ENCODE measurements at regions not wholly inside any gene's neighbourhood (a gene's known extent, or its start where the extent isn't known, plus 50 kb on each side); places are given as distances from the start of the nearest gene placed in this dataset.

- DNase-seq (ENCODE audit: low read depth in 2 of 2): no peak
These were observed 180.7 kb downstream of the FNDC1 start for GRCh38 chr6:159349915-159350314.

GRCh38 chr6:159343709-159344108 is 174.5 kb downstream of the FNDC1 start:
- DNase-seq (ENCODE audit: low read depth in 2 of 2): no peak

- no peak for DNase-seq (ENCODE audit: low read depth in 2 of 2)
These were observed 172.9 kb downstream of the FNDC1 start for GRCh38 chr6:159342146-159342545.

- no peak for DNase-seq (ENCODE audit: low read depth in 2 of 2)
These were observed 164.9 kb downstream of the FNDC1 start for GRCh38 chr6:159334068-159334467.

GRCh38 chr6:159331451-159331850 is 162.3 kb downstream of the FNDC1 start:
- DNase-seq (ENCODE audit: low read depth in 2 of 2): no peak

- no peak for DNase-seq (ENCODE audit: low read depth in 2 of 2)
These were observed 159.9 kb downstream of the FNDC1 start for GRCh38 chr6:159329081-159329480.

- no peak for DNase-seq (ENCODE audit: low read depth in 2 of 2)
These were observed 158.9 kb downstream of the FNDC1 start for GRCh38 chr6:159328052-159328451.

- no peak for DNase-seq (ENCODE audit: low read depth in 2 of 2)
These were observed 156.3 kb downstream of the FNDC1 start for GRCh38 chr6:159325476-159325875.

GRCh38 chr6:159324596-159324995 is 155.4 kb downstream of the FNDC1 start:
- no peak for DNase-seq (ENCODE audit: low read depth in 2 of 2)
